ENCODE measurements at regions not wholly inside any gene's neighbourhood (a gene's known extent, or its start where the extent isn't known, plus 50 kb on each side); places are given as distances from the start of the nearest gene placed in this dataset.

- TF ChIP-seq YY1 (IDR thresholded peaks at IDR 0.05; ENCODE audit: extremely low read depth, insufficient replicate concordance, low read depth, low read length), result no peak
- TF ChIP-seq EGR1 (IDR thresholded peaks at IDR 0.05; ENCODE audit: low read depth), result no peak
- no peak for TF ChIP-seq CTCF (IDR thresholded peaks at IDR 0.05 in 2 of 3, conservative IDR thresholded peaks at IDR 0.05 in 1 of 3; ENCODE audit: borderline replicate concordance in 1 of 3, insufficient read depth in 1 of 3, low read depth in 2 of 3, low read length in 2 of 3)
- no peak for TF ChIP-seq POLR2AphosphoS5 (IDR thresholded peaks at IDR 0.05; ENCODE audit: low read depth, low read length)
- TF ChIP-seq CBX3 (IDR thresholded peaks at IDR 0.05; ENCODE audit: low read depth), result no peak
- TF ChIP-seq ZFX (IDR thresholded peaks at IDR 0.05), result no peak
- TF ChIP-seq ZNF274 (IDR thresholded peaks at IDR 0.05; ENCODE audit: low read depth, low read length), result no peak
- TF ChIP-seq POLR2A (IDR thresholded peaks at IDR 0.05; ENCODE audit: borderline replicate concordance, extremely low read depth, insufficient read depth, insufficient read length), result no peak
- no peak for TF ChIP-seq RAD21 (IDR thresholded peaks at IDR 0.05; ENCODE audit: low read depth)
- TF ChIP-seq SIN3A (IDR thresholded peaks at IDR 0.05; ENCODE audit: low read depth), result no peak
- TF ChIP-seq REST (IDR thresholded peaks at IDR 0.05; ENCODE audit: low read depth), result no peak
- no peak for TF ChIP-seq CEBPB (IDR thresholded peaks at IDR 0.05; ENCODE audit: low read depth)
These were observed 434.0 kb downstream of the KLF5 start for GRCh38 chr13:73492811-73493210.

Data from HCT116 (cell line).